ENCODE measurements at regions not wholly inside any gene's neighbourhood (a gene's known extent, or its start where the extent isn't known, plus 50 kb on each side); places are given as distances from the start of the nearest gene placed in this dataset.

DNA sequence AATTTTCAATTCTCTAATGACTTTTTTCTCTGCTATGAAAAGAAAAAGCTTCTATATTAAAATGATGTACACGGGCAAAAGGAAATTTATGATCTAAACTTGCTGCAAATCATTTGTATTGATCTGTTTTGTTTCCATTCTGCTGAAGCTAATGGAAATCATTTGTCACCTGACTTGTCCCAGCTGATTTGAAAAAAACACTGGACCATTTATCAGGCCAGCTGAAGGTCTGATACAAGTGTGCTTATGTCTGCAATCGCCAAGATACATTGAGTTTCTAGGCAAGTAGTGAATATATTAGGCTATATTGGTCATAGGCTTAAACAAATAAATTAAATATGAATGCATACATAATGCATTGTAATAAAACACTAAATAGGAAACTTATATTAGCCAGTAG is 1309.7 kb downstream of the REEP3 start:
- Mint-ChIP-seq H3K36me3 (no peaks in the 10 kb centered on the region), H3K27ac (no peak overlapping the region), H3K27me3 (no peaks in the 10 kb centered on the region), H3K4me3 (no peak overlapping the region), H3K9me3 (peaks cover 0 to 22% (median 7%) of the 10 kb centered on the region in 5 donors), H3K4me1 (no peaks in the 10 kb centered on the region)
- POLR2A ChIA-PET, result no interaction called here
- Histone ChIP-seq H3K27ac (ENCODE audit: low read depth, low read length) (no peak overlapping the region), H3K9me3 (ENCODE audit: low read length) (no peaks in the 10 kb centered on the region), H3K36me3 (ENCODE audit: insufficient read depth, low read length) (no peaks in the 10 kb centered on the region), H3K27me3 (ENCODE audit: insufficient read depth, low read length, poor library complexity, severe bottlenecking) (no peaks in the 10 kb centered on the region), H3K4me1 (ENCODE audit: insufficient read depth, low read length) (no peaks in the 10 kb centered on the region), H3K4me3 (ENCODE audit: low read length) (no peak overlapping the region)
- no peak for DNase-seq
- CTCF ChIA-PET, result no interaction called here

DNA sequence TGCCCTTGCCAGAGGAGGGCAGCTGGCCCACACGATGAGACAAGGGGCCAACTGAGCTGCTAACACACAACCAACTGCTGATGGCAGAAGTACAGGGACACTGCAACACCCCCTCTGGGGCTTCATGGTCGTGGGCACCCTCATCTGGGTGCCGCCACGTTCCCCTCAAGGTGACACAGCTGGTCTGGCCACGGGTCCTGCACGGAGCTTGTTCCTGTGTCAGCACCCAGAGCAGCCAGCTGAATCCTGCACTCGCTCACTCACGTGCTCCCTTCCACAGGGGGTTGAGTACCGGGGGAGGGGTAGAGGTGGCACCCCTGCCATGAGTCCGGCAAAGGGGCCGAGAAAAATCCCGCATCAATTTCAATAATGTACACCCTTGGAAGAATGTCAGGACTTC is 1319.1 kb downstream of the REEP3 start:
- no peaks in the 10 kb centered on the region for H3K9me3 ChIP-seq (ENCODE audit: low read length)
- Mint-ChIP-seq H3K36me3 (no peaks in the 10 kb centered on the region), H3K4me3 (no peak overlapping the region), H3K27ac (no peak overlapping the region), H3K4me1 (no peaks in the 10 kb centered on the region), H3K9me3 (peaks cover 5 to 23% (median 12%) of the 10 kb centered on the region in 5 donors), H3K27me3 (no peaks in the 10 kb centered on the region)
- no peak overlapping the region for H3K27ac ChIP-seq (ENCODE audit: low read depth, low read length)
- CTCF ChIA-PET, result no interaction called here
- POLR2A ChIA-PET, result no interaction called here
- no peaks in the 10 kb centered on the region for H3K4me1 ChIP-seq (ENCODE audit: insufficient read depth, low read length)
- no peak overlapping the region for H3K4me3 ChIP-seq (ENCODE audit: low read length)
- DNase-seq, result no peak
- H3K36me3 ChIP-seq (ENCODE audit: insufficient read depth, low read length), result no peaks in the 10 kb centered on the region
- H3K27me3 ChIP-seq (ENCODE audit: insufficient read depth, low read length, poor library complexity, severe bottlenecking), result no peaks in the 10 kb centered on the region

DNA sequence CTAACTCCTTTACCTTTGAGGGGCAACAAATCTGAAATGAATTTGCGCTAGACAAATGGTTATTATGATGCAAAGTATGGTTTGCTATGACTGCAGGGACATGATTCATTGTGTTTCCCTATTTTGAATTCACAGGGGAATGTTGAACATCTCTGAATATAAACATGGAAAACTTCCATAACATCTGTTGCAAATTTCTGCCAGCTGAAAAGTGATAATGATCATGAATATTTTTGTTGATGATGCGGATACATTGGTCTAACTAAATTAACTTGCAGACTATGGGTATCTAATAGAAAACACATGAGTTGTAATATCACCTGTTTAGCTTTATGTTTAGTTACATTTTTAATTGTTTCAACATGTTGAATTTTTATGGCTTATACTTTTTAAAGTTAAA is 1325.5 kb downstream of the REEP3 start:
- no peaks in the 10 kb centered on the region for H3K27me3 Mint-ChIP-seq
- ChIA-PET POLR2A (no interaction called here), CTCF (no interaction called here)
- Histone ChIP-seq H3K4me1 (ENCODE audit: insufficient read depth, low read length) (no peaks in the 10 kb centered on the region), H3K4me3 (ENCODE audit: low read length) (no peak overlapping the region), H3K36me3 (ENCODE audit: insufficient read depth, low read length) (no peaks in the 10 kb centered on the region), H3K27me3 (ENCODE audit: insufficient read depth, low read length, poor library complexity, severe bottlenecking) (no peaks in the 10 kb centered on the region), H3K9me3 (ENCODE audit: low read length) (no peaks in the 10 kb centered on the region), H3K27ac (ENCODE audit: low read depth, low read length) (no peak overlapping the region)
- H3K4me3 Mint-ChIP-seq, result no peak overlapping the region
- H3K9me3 Mint-ChIP-seq, result peaks cover 0 to 24% (median 4%) of the 10 kb centered on the region in 5 donors
- no peaks in the 10 kb centered on the region for H3K36me3 Mint-ChIP-seq
- H3K4me1 Mint-ChIP-seq, result no peaks in the 10 kb centered on the region
- no peak for DNase-seq
- no peak overlapping the region for H3K27ac Mint-ChIP-seq

DNA sequence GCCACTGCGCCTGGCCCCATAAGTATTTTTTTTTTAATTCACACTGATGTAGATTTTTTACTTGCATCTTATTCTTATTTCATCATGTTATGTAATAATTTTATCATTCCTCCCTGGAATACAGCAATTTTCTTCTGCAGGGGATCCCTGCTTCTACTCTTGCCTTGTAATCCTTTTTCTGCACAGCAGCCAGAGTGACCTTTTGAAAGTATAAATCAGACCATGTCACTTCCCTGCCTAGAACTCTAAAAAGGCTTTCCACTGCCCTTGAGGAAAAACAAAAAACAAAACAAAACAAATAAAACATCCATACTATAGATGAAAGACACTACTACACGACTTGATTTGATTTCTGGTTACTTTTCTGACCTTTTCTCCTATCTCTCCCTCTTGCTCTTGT is 1334.7 kb downstream of the REEP3 start:
- Histone ChIP-seq H3K4me1 (ENCODE audit: insufficient read depth, low read length) (no peaks in the 10 kb centered on the region), H3K27me3 (ENCODE audit: insufficient read depth, low read length, poor library complexity, severe bottlenecking) (no peaks in the 10 kb centered on the region), H3K4me3 (ENCODE audit: low read length) (no peak overlapping the region), H3K9me3 (ENCODE audit: low read length) (no peaks in the 10 kb centered on the region), H3K36me3 (ENCODE audit: insufficient read depth, low read length) (no peaks in the 10 kb centered on the region), H3K27ac (ENCODE audit: low read depth, low read length) (no peak overlapping the region)
- Mint-ChIP-seq H3K27me3 (no peaks in the 10 kb centered on the region), H3K4me3 (no peak overlapping the region), H3K36me3 (no peaks in the 10 kb centered on the region), H3K27ac (no peak overlapping the region), H3K4me1 (no peaks in the 10 kb centered on the region), H3K9me3 (peaks cover 3 to 20% (median 4%) of the 10 kb centered on the region in 5 donors)
- CTCF ChIA-PET, result no interaction called here
- POLR2A ChIA-PET, result no interaction called here
- no peak for DNase-seq

DNA sequence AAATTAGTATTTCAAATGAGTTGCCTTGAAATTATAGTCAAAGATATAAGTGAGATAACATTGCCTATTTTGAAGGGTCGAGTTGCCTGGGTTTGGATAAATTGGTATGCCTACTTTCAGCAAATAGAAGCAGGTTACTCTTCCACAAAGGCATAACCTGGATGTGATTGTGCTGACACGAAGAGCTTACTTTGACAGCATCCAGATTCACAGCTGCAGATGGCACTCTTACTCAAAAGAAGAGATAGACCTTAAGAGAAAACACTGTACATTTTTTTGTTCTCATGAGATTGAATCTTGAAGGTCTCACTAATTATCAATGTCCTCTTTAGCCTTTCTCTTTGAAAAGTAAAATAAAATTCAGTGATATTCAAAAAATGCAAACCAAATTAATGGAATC is 1338.7 kb downstream of the REEP3 start:
- no peaks in the 10 kb centered on the region for H3K27me3 Mint-ChIP-seq
- H3K4me3 ChIP-seq (ENCODE audit: low read length), result no peak overlapping the region
- H3K4me1 ChIP-seq (ENCODE audit: insufficient read depth, low read length), result no peaks in the 10 kb centered on the region
- no peaks in the 10 kb centered on the region for H3K27me3 ChIP-seq (ENCODE audit: insufficient read depth, low read length, poor library complexity, severe bottlenecking)
- H3K4me3 Mint-ChIP-seq, result no peak overlapping the region
- H3K27ac Mint-ChIP-seq, result no peak overlapping the region
- ChIA-PET POLR2A (no interaction called here), CTCF (no interaction called here)
- H3K27ac ChIP-seq (ENCODE audit: low read depth, low read length), result no peak overlapping the region
- H3K9me3 Mint-ChIP-seq, result peaks cover 2 to 23% (median 3%) of the 10 kb centered on the region in 5 donors
- H3K9me3 ChIP-seq (ENCODE audit: low read length), result no peaks in the 10 kb centered on the region
- no peak for DNase-seq
- H3K4me1 Mint-ChIP-seq, result no peaks in the 10 kb centered on the region
- no peaks in the 10 kb centered on the region for H3K36me3 ChIP-seq (ENCODE audit: insufficient read depth, low read length)
- no peaks in the 10 kb centered on the region for H3K36me3 Mint-ChIP-seq

DNA sequence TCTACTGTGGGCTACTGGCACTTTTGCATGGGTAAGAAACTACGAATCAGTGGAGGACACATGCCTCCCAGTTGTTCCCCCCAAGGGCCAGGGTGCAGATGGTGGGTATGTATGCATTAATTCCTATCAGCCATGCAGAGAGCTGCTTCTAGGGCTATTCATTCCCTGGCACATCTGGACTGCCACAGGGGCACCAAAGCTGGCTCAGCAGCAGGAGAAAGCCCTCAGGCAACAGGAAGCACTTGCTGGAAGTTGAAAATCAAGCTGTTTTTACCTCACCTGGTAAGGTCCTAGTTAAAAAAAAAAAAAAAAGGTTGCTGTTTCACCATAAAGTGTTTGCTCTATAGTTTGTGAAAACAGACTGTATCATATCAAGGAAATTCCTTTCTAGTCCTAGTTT is 1342.6 kb downstream of the REEP3 start:
- H3K36me3 ChIP-seq (ENCODE audit: insufficient read depth, low read length), result no peaks in the 10 kb centered on the region
- ChIA-PET CTCF (no interaction called here), POLR2A (no interaction called here)
- Mint-ChIP-seq H3K27ac (no peak overlapping the region), H3K4me1 (no peaks in the 10 kb centered on the region), H3K36me3 (no peaks in the 10 kb centered on the region), H3K9me3 (peaks cover 0 to 27% (median 3%) of the 10 kb centered on the region in 5 donors), H3K27me3 (no peaks in the 10 kb centered on the region), H3K4me3 (no peak overlapping the region)
- no peaks in the 10 kb centered on the region for H3K9me3 ChIP-seq (ENCODE audit: low read length)
- no peak for DNase-seq
- no peaks in the 10 kb centered on the region for H3K27me3 ChIP-seq (ENCODE audit: insufficient read depth, low read length, poor library complexity, severe bottlenecking)
- H3K4me3 ChIP-seq (ENCODE audit: low read length), result no peak overlapping the region
- H3K27ac ChIP-seq (ENCODE audit: low read depth, low read length), result no peak overlapping the region
- H3K4me1 ChIP-seq (ENCODE audit: insufficient read depth, low read length), result no peaks in the 10 kb centered on the region

DNA sequence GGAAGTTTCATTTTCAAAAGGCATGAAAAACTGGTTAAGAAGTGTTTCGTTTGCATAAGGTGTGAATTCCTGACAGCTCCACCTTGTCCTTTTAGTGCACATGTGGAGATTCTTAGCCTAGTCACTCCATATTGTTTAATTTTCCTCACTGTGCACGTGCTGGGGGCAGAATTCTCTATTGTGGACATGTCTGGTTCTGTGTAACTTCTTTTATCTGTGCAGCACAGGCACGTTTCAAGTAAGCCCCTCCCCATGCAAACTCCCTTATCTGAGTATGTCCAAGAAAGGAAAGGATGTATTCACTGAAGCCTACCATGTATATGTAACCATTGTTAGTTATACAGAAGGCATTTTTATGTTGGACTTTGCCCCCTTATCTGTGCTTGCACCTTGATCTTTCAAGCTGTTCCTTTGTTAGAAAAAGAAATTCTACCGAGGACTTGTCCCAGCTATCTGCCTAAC is 1346.3 kb downstream of the REEP3 start:
- Histone ChIP-seq H3K4me3 (ENCODE audit: low read length) (no peak overlapping the region), H3K4me1 (ENCODE audit: insufficient read depth, low read length) (no peaks in the 10 kb centered on the region), H3K9me3 (ENCODE audit: low read length) (no peaks in the 10 kb centered on the region), H3K36me3 (ENCODE audit: insufficient read depth, low read length) (no peaks in the 10 kb centered on the region), H3K27ac (ENCODE audit: low read depth, low read length) (no peak overlapping the region), H3K27me3 (ENCODE audit: insufficient read depth, low read length, poor library complexity, severe bottlenecking) (no peaks in the 10 kb centered on the region)
- POLR2A ChIA-PET, result no interaction called here
- no peak overlapping the region for H3K27ac Mint-ChIP-seq
- no peak for DNase-seq
- no peaks in the 10 kb centered on the region for H3K4me1 Mint-ChIP-seq
- no peaks in the 10 kb centered on the region for H3K36me3 Mint-ChIP-seq
- H3K9me3 Mint-ChIP-seq, result peaks cover 2 to 24% (median 9%) of the 10 kb centered on the region in 5 donors
- CTCF ChIA-PET, result no interaction called here
- no peaks in the 10 kb centered on the region for H3K27me3 Mint-ChIP-seq
- no peak overlapping the region for H3K4me3 Mint-ChIP-seq

DNA sequence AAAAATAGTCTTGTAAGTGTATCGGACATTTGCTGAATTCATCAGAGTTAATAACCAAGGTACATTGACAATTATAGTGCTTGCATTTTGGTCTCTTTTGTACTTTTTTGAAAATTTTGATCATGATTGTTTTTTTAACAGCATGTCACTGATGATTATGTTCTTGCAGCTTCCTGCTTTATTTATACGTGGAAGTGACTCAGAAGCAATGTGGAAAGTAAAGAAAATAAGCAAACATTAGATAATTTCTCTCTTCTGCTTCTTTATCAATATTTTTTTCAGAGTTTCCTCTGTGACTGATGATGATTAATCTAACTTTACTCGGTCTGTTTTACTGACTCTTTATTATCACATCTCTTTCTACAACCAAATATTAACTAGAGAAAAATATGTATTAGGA is 1351.9 kb downstream of the REEP3 start:
- no peak overlapping the region for H3K4me3 ChIP-seq (ENCODE audit: low read length)
- Mint-ChIP-seq H3K27me3 (no peaks in the 10 kb centered on the region), H3K4me1 (no peaks in the 10 kb centered on the region), H3K9me3 (peaks cover 6 to 41% (median 16%) of the 10 kb centered on the region in 5 donors), H3K36me3 (no peaks in the 10 kb centered on the region), H3K4me3 (no peak overlapping the region), H3K27ac (no peak overlapping the region)
- H3K36me3 ChIP-seq (ENCODE audit: insufficient read depth, low read length), result no peaks in the 10 kb centered on the region
- CTCF ChIA-PET, result no interaction called here
- POLR2A ChIA-PET, result no interaction called here
- DNase-seq, result no peak
- H3K27ac ChIP-seq (ENCODE audit: low read depth, low read length), result no peak overlapping the region
- H3K27me3 ChIP-seq (ENCODE audit: insufficient read depth, low read length, poor library complexity, severe bottlenecking), result no peaks in the 10 kb centered on the region
- H3K4me1 ChIP-seq (ENCODE audit: insufficient read depth, low read length), result no peaks in the 10 kb centered on the region
- H3K9me3 ChIP-seq (ENCODE audit: low read length), result no peaks in the 10 kb centered on the region

DNA sequence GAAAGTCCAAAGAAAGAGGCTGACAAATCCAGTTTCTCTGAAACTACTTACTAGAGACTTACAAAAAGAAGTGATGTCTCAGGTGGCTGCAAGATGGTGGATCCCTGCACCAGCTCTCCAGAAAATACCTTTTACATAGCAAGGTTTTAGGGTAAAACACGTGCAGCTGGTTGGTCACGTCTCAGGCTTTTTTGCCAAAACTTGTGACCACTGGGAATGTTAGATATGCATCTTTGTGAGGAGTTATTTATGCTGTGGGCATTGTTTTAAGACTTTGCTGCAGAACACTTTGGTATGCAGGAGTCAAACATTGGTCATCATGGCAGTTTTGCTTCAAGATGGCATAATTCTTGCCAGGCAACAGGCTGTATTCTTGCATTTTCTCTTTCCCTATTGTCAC is 1352.8 kb downstream of the REEP3 start:
- Mint-ChIP-seq H3K4me1 (no peaks in the 10 kb centered on the region), H3K27me3 (no peaks in the 10 kb centered on the region), H3K27ac (no peak overlapping the region), H3K9me3 (peaks cover 4 to 36% (median 15%) of the 10 kb centered on the region in 5 donors), H3K36me3 (no peaks in the 10 kb centered on the region), H3K4me3 (no peak overlapping the region)
- no peaks in the 10 kb centered on the region for H3K36me3 ChIP-seq (ENCODE audit: insufficient read depth, low read length)
- no peaks in the 10 kb centered on the region for H3K27me3 ChIP-seq (ENCODE audit: insufficient read depth, low read length, poor library complexity, severe bottlenecking)
- CTCF ChIA-PET, result no interaction called here
- POLR2A ChIA-PET, result no interaction called here
- no peaks in the 10 kb centered on the region for H3K4me1 ChIP-seq (ENCODE audit: insufficient read depth, low read length)
- no peak for DNase-seq
- H3K4me3 ChIP-seq (ENCODE audit: low read length), result no peak overlapping the region
- no peaks in the 10 kb centered on the region for H3K9me3 ChIP-seq (ENCODE audit: low read length)
- H3K27ac ChIP-seq (ENCODE audit: low read depth, low read length), result no peak overlapping the region

Data from CD8-positive, alpha-beta memory T cell (primary cell).